ENCODE measurements at regions not wholly inside any gene's neighbourhood (a gene's known extent, or its start where the extent isn't known, plus 50 kb on each side); places are given as distances from the start of the nearest gene placed in this dataset.

- DNase-seq, result no peak
Observed at GRCh38 chr19:30314056-30314804, 58.0 kb upstream of the ZNF536 start.

DNA sequence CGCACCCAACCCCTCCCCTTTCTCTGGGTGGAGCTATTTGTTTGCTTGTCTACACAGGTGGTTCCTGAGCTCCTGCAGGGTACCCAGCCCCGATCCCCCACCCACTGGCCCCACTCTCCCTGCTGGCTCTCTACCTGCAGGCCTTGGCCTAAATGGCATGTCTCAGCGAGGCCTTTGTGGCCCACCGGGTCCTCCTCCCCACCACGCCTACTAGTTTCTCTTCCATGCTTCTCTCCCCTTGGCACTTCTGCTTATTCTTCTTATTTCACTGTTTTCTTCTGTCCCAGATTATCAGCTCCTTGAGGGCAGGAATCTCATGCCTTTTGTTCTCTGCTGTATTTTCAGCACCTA lies 57.4 kb upstream of the ZNF536 start:
- no peak for DNase-seq

GRCh38 chr19:30315159-30315558 lies 57.0 kb upstream of the ZNF536 start:
- DNase-seq, result no peak

GRCh38 chr19:30316000-30316491 lies 56.1 kb upstream of the ZNF536 start:
- no peak for DNase-seq

GRCh38 chr19:30316560-30317106 lies 55.6 kb upstream of the ZNF536 start:
- DNase-seq, result no peak

DNA sequence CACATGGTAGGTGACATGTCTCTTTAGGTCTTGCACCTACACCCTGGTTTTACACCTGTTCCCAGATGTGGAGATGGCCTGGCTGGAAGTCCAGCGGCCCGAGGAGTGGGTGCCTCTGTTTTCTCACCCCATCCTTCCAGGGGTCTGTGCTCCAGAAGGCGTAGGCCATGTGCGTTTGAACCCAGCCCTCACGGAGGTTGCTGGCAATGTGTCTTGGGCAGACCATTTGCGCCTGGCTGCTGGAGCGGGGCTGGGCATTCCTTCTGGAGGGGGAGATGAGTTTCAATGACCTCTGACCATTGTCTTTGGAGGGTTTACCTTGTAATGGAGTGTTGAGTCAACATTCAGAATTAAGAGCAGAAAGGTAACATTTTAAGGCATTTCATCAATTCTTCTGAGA lies 54.8 kb upstream of the ZNF536 start:
- DNase-seq, result no peak

DNA sequence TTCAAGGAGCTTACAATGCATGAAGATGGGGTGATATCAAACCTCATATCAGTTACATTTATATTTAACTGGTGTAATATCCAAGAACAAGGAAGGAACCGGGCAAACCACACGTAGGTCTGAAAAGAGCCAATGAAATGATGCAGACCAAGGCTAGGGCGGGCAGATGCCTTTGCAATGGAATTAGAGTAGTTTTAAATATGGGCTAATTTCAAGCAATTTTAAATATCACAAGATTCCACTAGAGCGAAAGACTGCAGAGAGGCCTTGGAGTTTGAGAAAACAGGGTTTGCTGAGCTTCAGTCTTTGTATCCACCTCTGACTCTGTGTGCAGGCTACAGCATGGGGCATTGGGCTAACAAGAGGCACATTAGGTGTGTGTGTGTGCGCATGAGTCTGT lies 53.9 kb upstream of the ZNF536 start:
- no peak for DNase-seq

DNA sequence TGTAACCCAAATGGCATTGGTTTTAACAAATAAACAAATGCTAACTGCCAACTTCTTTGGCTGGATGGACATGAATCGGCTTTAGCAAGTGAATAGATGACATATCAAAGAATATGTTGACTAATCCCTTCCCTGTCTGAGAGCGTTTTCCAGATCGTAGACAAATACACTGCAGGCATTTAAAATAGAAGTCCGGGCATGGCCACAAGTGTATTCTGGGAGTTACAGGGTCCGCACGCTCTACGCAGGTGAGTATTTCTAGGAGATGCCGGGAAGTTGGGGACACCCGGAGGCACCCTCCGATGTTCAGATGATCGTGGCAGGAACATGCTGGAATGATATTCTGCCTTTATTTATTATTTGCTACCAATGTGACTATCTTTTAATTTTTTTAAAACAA lies 53.2 kb upstream of the ZNF536 start:
- DNase-seq, result no peak

DNA sequence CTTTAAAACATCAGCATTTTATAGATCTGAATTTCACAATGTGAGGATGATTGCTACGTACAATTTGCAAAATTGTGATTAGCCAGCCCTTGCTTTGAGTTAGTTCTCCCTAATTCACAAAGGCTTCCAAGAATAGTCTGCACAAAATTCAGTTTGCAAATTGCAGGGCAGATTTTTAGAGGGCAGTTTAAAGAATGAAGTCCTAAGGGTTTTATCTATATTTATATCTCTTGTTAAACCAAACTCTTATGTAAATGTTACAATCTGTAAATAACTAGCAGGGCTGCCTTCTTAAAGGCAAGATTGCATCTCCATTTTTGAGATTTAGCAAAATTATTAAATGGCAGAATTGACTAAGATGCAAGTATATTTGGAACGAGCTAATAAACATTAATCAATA lies 52.8 kb upstream of the ZNF536 start:
- no peak for DNase-seq

- DNase-seq, result no peak
Observed at GRCh38 chr19:30319876-30320275, 52.3 kb upstream of the ZNF536 start.

- DNase-seq, result no peak
Observed at GRCh38 chr19:30320466-30320865, 51.7 kb upstream of the ZNF536 start.

GRCh38 chr19:30320916-30321315 lies 51.3 kb upstream of the ZNF536 start:
- DNase-seq, result no peak
